ENCODE measurements at regions not wholly inside any gene's neighbourhood (a gene's known extent, or its start where the extent isn't known, plus 50 kb on each side); places are given as distances from the start of the nearest gene placed in this dataset.
A peak's percentile ranks its signal among the peaks of the same experiment; 100 is the strongest.

DNA sequence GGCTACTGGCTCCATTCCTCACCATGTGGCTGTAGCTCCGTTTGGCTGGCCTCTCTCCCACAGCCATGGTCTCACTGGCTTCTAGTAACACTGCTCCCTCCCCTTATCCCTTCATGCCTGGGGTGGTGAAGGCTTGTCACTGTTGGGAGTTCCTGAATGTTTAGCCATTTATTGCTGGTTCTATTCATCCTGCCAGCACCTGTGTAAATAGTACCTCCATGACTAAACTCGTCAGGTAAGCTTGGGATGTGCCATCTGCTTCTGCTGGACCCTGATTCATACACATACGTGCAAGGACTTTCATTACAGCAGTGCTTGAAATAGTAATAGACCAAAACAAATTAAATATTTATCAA is 61.6 kb downstream of the CCDC71L start:
- DNase-seq (ENCODE audit: extremely low spot score): no peak
- ChIA-PET CTCF (interaction anchor here (0.8 to 2.8 kb wide), 9 partner anchors 9 to 165 kb away, joined by 3 to 14 read pairs (median 5); partner anchors contain the start of gene CCDC71L), POLR2A (no interaction called here)
- TF ChIP-seq, protein P1, sequence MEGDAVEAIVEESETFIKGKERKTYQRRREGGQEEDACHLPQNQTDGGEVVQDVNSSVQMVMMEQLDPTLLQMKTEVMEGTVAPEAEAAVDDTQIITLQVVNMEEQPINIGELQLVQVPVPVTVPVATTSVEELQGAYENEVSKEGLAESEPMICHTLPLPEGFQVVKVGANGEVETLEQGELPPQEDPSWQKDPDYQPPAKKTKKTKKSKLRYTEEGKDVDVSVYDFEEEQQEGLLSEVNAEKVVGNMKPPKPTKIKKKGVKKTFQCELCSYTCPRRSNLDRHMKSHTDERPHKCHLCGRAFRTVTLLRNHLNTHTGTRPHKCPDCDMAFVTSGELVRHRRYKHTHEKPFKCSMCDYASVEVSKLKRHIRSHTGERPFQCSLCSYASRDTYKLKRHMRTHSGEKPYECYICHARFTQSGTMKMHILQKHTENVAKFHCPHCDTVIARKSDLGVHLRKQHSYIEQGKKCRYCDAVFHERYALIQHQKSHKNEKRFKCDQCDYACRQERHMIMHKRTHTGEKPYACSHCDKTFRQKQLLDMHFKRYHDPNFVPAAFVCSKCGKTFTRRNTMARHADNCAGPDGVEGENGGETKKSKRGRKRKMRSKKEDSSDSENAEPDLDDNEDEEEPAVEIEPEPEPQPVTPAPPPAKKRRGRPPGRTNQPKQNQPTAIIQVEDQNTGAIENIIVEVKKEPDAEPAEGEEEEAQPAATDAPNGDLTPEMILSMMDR (IDR thresholded peaks at IDR 0.05; ENCODE audit: control extremely low read depth, extremely low read depth, low read depth, missing control alignments): no peak

DNA sequence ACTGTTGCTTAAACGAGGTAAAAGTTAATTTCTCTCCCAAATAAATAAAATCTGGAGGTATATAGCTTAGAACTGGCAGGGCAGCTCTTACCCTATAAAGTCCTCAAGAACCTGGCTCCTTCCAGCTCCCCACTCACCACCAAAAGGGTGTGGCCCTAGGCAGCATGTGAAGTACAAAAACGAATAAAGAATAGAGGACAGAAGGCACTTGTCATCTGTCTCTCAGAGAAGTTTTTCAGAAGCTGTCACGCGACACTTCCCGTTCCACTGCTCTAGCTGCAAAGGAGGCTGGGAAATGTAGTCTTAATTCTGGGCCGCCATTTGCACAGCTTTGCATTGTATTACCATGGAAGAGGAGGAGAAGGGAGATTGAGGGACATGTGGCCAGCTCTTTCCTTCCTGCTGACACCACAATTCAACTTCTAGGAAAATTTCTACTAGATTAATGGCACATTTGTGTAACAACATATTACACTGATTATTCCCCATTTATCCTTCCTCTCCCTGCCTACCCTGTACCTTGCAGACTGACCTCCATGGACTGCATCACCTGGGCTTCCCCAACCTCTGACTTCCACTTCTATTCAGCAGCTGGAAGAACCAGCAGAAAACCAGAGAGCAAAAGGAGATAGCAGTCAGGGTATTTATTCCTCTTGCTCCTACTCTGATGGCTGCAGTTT is 62.2 kb downstream of the CCDC71L start:
- peak; percentile 64 for DNase-seq (ENCODE audit: extremely low spot score)
- TF ChIP-seq, protein P1 (IDR thresholded peaks at IDR 0.05; ENCODE audit: control extremely low read depth, extremely low read depth, low read depth, missing control alignments): no peak
- ChIA-PET CTCF (interaction anchor here (0.7 to 2.8 kb wide), 12 partner anchors 8 to 166 kb away, joined by 3 to 14 read pairs (median 4); partner anchors contain the start of gene CCDC71L), POLR2A (interaction anchor here (0.7 kb wide), 2 partner anchors 90 to 314 kb away, joined by 3 read pairs; partner anchors contain the start of gene NAMPT)

DNA sequence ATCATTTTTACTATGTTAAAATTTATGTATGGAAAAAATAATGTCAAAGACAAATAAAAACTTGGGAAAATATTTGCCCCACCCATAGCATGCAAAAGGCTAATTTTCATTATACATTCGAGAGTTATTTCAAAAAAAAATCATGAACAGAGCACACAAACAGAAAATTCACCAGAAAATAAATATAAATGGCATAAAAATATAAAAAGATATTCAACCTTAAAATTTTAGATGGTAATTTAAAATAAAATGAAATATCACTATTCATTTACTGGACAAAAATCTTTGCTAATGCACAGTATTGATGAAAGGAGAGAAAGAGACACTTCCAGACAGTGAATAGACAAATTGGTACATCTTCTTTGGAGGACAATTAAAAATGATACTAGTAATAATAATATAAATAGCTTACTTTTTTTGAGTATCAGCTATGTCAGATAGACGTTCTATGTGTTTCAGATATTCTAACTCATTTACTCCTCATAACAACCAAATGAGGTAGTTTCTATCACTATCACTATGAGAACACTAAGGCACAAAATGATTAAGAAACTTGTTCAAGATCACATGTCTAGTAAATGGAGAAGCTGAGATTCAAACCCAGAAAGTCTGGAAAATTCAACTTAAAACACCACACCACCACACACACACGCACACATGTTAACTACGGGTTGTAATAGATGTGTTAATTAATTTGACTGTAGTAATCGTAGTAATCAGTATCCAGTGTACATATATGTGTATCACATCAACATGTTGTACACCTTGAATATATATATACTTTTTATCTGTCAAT is 63.0 kb downstream of the CCDC71L start:
- ChIA-PET CTCF (interaction anchor here (0.7 to 2.8 kb wide), 9 partner anchors 10 to 167 kb away, joined by 3 to 14 read pairs (median 4); partner anchors contain the start of gene CCDC71L), POLR2A (interaction anchor here (0.7 kb wide), 2 partner anchors 89 to 313 kb away, joined by 3 read pairs; partner anchors contain the start of gene NAMPT)
- no peak for DNase-seq (ENCODE audit: extremely low spot score)
- TF ChIP-seq, protein P1 (IDR thresholded peaks at IDR 0.05; ENCODE audit: control extremely low read depth, extremely low read depth, low read depth, missing control alignments): no peak

DNA sequence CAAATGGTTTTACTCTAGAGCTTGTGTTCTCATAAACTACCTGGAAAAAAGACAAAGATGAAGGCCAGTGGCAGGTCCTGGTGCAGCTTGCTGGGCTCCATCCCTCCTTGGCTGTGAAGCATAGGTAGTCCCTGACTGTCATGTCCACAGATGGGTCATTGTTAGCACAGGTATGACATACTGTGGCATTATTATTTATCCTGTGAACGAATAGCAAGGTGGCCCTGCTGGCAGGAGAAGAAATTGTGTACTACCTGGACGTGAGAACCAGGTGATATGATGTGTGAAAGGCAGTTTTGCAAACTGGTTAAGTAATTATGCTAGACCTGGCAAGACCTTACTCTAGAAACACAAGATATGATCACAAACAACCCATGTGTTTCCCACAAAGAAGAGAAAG is 63.9 kb downstream of the CCDC71L start:
- no peak for DNase-seq (ENCODE audit: extremely low spot score)
- CTCF ChIA-PET: interaction anchor here (2.4 to 2.8 kb wide), 2 partner anchors 9 to 63 kb away, joined by 8 to 14 read pairs; partner anchors contain the start of gene CCDC71L
- POLR2A ChIA-PET: no interaction called here
- TF ChIP-seq, protein P1 (IDR thresholded peaks at IDR 0.05; ENCODE audit: control extremely low read depth, extremely low read depth, low read depth, missing control alignments): no peak

DNA sequence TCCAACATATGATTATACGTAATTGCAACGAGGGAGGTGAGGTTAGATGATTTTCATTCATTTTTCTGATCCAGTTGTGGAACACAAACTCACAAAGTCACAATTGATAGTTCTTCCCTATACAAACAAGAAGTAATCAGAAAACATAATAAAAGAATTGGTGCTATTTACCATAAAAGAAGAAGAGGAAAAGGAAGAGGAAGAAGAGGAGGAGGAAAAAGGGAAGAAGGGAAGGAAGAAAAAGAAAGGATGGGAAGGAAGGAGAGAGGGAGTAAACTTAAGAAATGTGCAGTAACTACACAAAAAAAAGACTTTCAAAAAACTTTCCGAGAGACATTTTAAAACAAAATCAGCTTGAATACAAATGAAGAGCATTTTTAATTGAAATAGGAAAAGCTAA is 65.0 kb downstream of the CCDC71L start:
- TF ChIP-seq, protein P1 (IDR thresholded peaks at IDR 0.05; ENCODE audit: control extremely low read depth, extremely low read depth, low read depth, missing control alignments): no peak
- DNase-seq (ENCODE audit: extremely low spot score): no peak
- CTCF ChIA-PET: no interaction called here
- POLR2A ChIA-PET: no interaction called here

DNA sequence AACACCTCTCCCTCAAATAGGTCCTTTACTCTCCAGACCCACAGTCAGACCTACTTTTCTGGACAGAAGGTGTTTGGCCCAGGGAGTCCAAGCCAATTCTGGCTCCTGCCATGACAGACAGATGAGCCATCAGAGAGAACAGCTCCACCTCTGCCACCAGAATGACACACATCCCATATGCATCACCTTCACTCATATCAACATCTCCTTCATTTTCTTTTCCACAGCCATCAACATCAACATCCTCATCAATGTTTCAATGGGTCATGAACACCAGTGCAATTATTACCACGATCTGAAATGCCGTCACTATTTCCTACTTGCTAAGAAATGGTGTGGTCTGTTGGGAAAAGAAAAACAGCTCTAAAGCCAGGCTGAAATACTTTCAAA is 67.9 kb downstream of the CCDC71L start:
- no peak for DNase-seq (ENCODE audit: extremely low spot score)
- TF ChIP-seq, protein P1 (IDR thresholded peaks at IDR 0.05; ENCODE audit: control extremely low read depth, extremely low read depth, low read depth, missing control alignments): no peak
- ChIA-PET POLR2A (no interaction called here), CTCF (interaction anchor here (0.8 to 1.7 kb wide), 2 partner anchors 50 to 417 kb away, joined by 3 to 4 read pairs; no protein-coding TSS in a partner anchor)
